GM10266 (cell line): ENCODE measurements at regions not wholly inside any gene's neighbourhood (a gene's known extent, or its start where the extent isn't known, plus 50 kb on each side); places are given as distances from the start of the nearest gene placed in this dataset.

Source experiments
- DNase-seq: peaks from one replicate; pipeline ENCODE4 v3.0.0; 2012; ENCODE audit errors: extremely low spot score
- TF ChIP-seq, protein P1 (sequence below): IDR thresholded peaks from 2 replicates; pipeline ENCODE4 v1.5.1; 2012; ENCODE audit warnings: mild to moderate bottlenecking, low read depth; ENCODE audit not compliant: control insufficient read depth, insufficient read depth; ENCODE audit errors: missing control alignments

GRCh38 chr3:147616998-147617619 lies 207.9 kb downstream of the ZIC1 start:
- DNase-seq: no peak
- TF ChIP-seq, protein P1, sequence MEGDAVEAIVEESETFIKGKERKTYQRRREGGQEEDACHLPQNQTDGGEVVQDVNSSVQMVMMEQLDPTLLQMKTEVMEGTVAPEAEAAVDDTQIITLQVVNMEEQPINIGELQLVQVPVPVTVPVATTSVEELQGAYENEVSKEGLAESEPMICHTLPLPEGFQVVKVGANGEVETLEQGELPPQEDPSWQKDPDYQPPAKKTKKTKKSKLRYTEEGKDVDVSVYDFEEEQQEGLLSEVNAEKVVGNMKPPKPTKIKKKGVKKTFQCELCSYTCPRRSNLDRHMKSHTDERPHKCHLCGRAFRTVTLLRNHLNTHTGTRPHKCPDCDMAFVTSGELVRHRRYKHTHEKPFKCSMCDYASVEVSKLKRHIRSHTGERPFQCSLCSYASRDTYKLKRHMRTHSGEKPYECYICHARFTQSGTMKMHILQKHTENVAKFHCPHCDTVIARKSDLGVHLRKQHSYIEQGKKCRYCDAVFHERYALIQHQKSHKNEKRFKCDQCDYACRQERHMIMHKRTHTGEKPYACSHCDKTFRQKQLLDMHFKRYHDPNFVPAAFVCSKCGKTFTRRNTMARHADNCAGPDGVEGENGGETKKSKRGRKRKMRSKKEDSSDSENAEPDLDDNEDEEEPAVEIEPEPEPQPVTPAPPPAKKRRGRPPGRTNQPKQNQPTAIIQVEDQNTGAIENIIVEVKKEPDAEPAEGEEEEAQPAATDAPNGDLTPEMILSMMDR: peak; percentile 47

DNA sequence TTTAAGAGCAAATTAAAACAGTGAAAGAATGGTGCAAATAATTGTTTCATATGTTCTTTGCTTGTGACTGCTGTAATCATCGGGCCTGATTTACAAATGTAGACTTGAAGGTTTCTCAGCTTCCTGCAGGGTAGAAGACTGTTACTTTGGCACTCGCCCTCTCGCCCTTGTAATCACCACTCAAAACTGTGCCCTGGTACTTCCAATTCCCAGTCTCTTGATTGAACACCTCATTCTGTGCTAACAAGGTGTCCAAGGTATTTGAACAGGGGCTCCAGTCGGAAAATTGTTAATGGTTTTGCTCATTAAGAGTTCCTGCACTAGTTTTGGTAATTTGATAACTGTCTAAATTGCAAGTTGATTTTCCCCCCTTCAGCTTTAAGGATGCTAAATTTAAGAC lies 209.5 kb downstream of the ZIC1 start:
- TF ChIP-seq, protein P1: no peak
- DNase-seq: no peak

DNA sequence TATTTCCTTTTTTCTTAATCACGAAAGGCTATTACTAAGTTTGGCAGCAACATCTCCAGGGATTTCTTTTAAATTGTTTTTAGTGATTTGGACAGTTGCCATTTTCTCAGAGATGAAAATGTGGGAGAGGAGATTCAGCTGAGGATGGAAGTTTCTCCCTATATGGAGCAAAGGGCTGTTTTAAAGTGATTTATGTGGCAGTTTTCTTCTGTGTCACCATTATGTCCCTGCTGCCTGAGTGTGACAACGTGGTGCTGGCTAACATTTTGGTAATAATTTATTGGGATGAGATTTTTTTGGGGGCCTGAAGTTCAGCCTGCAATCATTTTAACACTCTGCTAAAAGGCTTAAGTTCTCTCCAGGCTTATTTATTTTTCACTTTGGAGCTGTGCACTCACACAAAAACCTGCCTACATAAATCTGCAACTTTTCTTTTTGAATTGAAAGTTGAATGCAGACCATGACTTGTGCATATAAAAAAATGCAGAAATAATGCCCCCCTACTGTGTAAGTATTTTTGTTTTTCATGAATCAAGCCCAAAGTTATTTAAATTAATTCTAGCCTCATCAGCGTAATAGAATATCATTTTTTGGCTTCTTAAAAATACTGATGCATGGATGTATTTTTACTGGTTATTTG lies 210.9 kb downstream of the ZIC1 start:
- TF ChIP-seq, protein P1: no peak

GRCh38 chr3:147620906-147621305 lies 211.7 kb downstream of the ZIC1 start:
- TF ChIP-seq, protein P1: no peak
- no peak for DNase-seq

More for the DNA sequence above, 210.9 kb downstream of the ZIC1 start:
- DNase-seq: no peak

- no peak for DNase-seq
- TF ChIP-seq, protein P1: no peak
Measured at GRCh38 chr3:147630921-147631415, 221.8 kb downstream of the ZIC1 start.

DNA sequence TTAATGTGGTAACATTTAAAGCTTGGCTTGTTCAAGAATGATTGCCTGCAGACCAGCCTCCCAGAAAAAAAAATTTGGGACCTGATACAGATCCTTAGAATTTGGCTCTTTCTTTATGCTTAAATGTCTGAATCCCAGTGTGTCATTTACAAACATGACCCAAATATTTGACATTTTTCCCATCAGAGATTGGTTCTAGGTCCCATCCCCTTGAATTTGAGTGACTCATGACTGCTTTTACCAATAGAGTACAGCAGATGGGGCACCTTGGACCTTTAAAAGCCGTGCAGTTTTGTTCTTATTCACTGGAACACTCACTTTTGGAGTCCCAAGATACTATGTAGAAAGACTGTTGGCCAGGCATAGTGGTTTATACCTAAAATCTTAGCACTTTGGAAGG lies 231.6 kb downstream of the ZIC1 start:
- no peak for DNase-seq

DNA sequence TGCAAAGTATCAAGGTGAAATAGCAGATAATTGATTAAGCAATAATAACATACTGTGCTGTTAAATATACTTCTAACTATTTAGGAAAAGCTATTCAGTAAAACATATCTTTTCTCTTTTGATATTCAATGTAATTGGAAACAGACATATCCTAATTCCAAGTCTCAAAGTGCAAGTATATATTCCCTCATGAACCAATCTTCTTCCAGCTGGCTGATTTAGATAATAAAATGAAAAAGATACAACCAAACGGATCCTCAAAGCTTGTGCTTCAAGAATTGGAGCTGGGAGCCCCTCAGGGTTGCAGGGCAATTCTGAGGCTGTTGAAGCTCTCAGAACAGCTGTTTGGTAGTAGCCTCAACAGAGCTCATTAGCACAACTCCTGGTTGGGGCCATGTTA lies 236.6 kb downstream of the ZIC1 start:
- DNase-seq: no peak
- TF ChIP-seq, protein P1: no peak

More for the DNA sequence above, 231.6 kb downstream of the ZIC1 start:
- TF ChIP-seq, protein P1: no peak
